Activated CD4-positive, alpha-beta T cell treated with anti-CD3 and anti-CD28 coated beads for 36 hours (primary cell): ENCODE measurements at regions not wholly inside any gene's neighbourhood (a gene's known extent, or its start where the extent isn't known, plus 50 kb on each side); places are given as distances from the start of the nearest gene placed in this dataset.

Source experiments
- ATAC-seq: fragments of 200-7000 bp; cut with Tn5 transposase; one replicate; pipeline ENCODE4 v1.10.0; 2021; ENCODE audit warnings: mild to moderate bottlenecking, moderate library complexity
- CTCF ChIA-PET: fragments of 350-600 bp; sonication (Branson Sonifier 250); formaldehyde crosslinking; loops from one replicate; lab custom pipeline; 2021; ENCODE audit warnings: antibody characterized with exemption; lab: Charles Lee
- POLR2A ChIA-PET: fragments of 350-600 bp; sonication (Branson Sonifier 250); formaldehyde crosslinking; loops from one replicate; lab custom pipeline; 2021; ENCODE audit warnings: antibody characterized with exemption, inconsistent platforms; lab: Charles Lee
- DNase-seq: peaks from one replicate; pipeline ENCODE4 v3.0.0-alpha.2; 2020
- H3K27ac Mint-ChIP-seq: one replicate; pipeline ENCODE4 v1.8.0; 2021; ENCODE audit warnings: mixed read lengths
- H3K27me3 Mint-ChIP-seq: one replicate; pipeline ENCODE4 v1.8.0; 2021; ENCODE audit warnings: mixed read lengths
- H3K36me3 Mint-ChIP-seq: one replicate; pipeline ENCODE4 v1.8.0; 2021; ENCODE audit warnings: low read depth, mixed read lengths
- H3K4me1 Mint-ChIP-seq: one replicate; pipeline ENCODE4 v1.8.0; 2021; ENCODE audit warnings: mixed read lengths
- H3K4me3 Mint-ChIP-seq: one replicate; pipeline ENCODE4 v1.8.0; 2021; ENCODE audit warnings: mild to moderate bottlenecking, moderate library complexity, mixed read lengths
- H3K9me3 Mint-ChIP-seq: one replicate; pipeline ENCODE4 v1.8.0; 2021; ENCODE audit warnings: low read depth, mixed read lengths
- intact Hi-C, 2 experiments: fragments of 100-400 bp; cut with DNase I in 1 of 2; cut with micrococcal nuclease in 1 of 2; formaldehyde crosslinking; loops; one replicate each; pipeline versions ENCODE4 v1.14.2 to v1.15.1; 2022 to 2024; cut with DNase I, micrococcal nuclease

DNA sequence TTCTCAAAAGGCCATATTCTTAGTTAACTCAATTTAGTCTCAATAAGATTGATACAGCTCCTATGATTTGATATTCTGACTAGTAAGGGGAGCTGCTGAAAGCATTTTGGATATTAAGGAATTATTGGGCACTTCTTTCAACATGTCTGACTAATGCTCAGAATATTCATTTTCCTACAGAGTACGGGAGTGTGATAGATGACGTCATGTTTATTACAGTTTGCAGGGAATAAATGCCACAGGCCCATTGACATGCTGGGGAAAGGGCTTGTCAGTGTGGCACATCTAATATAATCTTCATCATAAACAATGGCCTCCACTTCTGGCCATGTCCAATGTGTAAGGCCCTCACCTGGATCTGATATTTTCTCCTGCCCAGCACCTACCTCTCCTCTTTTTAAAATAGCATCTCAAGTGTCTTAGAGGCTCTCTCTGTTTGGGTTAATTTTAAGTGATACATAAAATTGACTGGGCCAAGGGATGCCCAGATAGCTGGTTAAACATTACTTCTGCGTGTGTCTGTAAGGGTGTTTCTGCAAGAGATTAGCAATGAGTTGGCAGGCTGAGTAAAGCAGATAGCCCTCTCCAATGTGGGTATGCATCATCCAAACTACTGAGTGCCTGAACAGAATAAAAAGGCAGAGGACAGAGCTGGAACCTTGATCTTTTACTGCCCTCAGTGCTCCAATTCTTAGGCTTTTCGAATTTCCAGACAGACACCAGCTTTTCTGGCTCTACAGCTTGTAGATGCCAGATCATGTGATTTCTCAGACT is 99.3 kb downstream of the SLC24A2 start:
- H3K27ac Mint-ChIP-seq: no peak overlapping the region
- no peaks in the 10 kb centered on the region for H3K4me1 Mint-ChIP-seq
- DNase-seq (no peak), ATAC-seq (no peak)
- intact Hi-C loops: no loop called here
- H3K9me3 Mint-ChIP-seq: peaks cover 10% of the 10 kb centered on the region
- peaks cover 4% of the 10 kb centered on the region for H3K27me3 Mint-ChIP-seq
- ChIA-PET CTCF (no interaction called here), POLR2A (no interaction called here)
- no peak overlapping the region for H3K4me3 Mint-ChIP-seq
- no peaks in the 10 kb centered on the region for H3K36me3 Mint-ChIP-seq

DNA sequence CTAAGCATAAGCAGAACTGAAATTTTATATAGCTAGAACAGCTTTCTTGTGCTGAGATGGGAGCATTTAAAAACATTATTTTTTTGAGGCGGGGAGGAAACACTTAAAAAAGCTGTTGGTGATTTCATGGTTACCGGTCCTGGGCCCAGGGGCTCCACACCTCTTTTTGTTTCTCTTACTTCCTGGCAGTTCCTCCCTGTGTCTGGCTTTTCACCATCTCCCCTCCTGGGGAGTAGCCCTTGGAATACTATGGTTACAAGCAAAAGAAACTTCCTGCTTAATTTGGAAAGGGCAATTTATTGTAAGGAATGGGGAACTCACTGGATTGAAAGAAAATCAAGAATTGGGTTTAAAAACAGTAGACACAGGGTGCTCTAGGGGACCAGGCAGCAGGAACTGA is 105.1 kb downstream of the SLC24A2 start:
- Mint-ChIP-seq H3K4me3 (no peak overlapping the region), H3K9me3 (peaks cover 10% of the 10 kb centered on the region), H3K36me3 (no peaks in the 10 kb centered on the region), H3K27ac (no peak overlapping the region), H3K4me1 (no peaks in the 10 kb centered on the region), H3K27me3 (peaks cover 8% of the 10 kb centered on the region)
- no peak for DNase-seq
- intact Hi-C loops: no loop called here
- ATAC-seq: no peak
- ChIA-PET CTCF (interaction anchor here (1.0 kb wide), 1 partner anchor 165 kb away, joined by 4 read pairs; no protein-coding TSS in a partner anchor), POLR2A (no interaction called here)

DNA sequence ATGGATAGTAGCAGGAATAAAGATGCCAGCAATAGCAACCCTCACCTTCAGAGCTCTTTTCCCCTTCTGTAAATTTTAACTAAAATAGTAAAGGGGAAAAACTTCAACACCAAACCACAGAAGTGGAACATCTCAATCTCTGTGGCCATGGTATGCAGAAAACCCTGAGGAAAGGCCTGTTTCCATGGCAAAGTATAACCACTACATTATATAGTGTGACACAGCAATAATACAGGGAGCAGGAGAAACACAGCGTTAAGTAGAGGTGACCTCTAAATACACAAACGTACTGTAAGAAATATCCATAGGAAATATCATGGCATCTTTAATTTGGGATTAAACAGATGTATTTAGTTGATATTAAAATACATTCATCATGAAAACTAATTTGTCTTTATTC is 106.4 kb downstream of the SLC24A2 start:
- H3K4me3 Mint-ChIP-seq: no peak overlapping the region
- H3K9me3 Mint-ChIP-seq: peaks cover 10% of the 10 kb centered on the region
- POLR2A ChIA-PET: no interaction called here
- H3K36me3 Mint-ChIP-seq: no peaks in the 10 kb centered on the region
- ATAC-seq (no peak), DNase-seq (no peak)
- no peaks in the 10 kb centered on the region for H3K4me1 Mint-ChIP-seq
- no peak overlapping the region for H3K27ac Mint-ChIP-seq
- intact Hi-C loops: no loop called here
- H3K27me3 Mint-ChIP-seq: peaks cover 8% of the 10 kb centered on the region
- CTCF ChIA-PET: interaction anchor here (0.7 kb wide), 1 partner anchor 43 kb away, joined by 3 read pairs; no protein-coding TSS in a partner anchor

DNA sequence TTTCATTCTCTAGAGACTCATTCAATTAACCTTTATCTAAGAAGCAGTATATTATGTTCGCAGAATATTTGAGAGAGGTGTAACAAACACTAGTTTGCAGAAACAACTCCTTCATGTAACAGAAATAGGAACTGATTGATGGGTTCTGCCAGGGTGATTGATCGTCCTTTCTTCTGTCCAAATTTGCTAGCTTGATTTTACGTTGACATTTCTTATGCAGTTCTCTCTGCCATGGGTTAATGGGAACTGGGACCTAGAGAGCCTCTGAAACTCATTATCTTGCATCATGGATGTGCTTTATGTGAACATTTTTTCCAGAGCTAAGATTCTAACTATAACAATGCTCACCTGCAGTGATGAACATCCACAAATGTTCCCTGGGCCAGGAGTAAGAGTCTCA is 107.0 kb downstream of the SLC24A2 start:
- ATAC-seq: no peak
- POLR2A ChIA-PET: no interaction called here
- Mint-ChIP-seq H3K27me3 (peaks cover 11% of the 10 kb centered on the region), H3K36me3 (no peaks in the 10 kb centered on the region), H3K4me3 (no peak overlapping the region), H3K4me1 (no peaks in the 10 kb centered on the region), H3K9me3 (peaks cover 10% of the 10 kb centered on the region), H3K27ac (no peak overlapping the region)
- intact Hi-C loops: no loop called here
- no peak for DNase-seq
- CTCF ChIA-PET: no interaction called here

DNA sequence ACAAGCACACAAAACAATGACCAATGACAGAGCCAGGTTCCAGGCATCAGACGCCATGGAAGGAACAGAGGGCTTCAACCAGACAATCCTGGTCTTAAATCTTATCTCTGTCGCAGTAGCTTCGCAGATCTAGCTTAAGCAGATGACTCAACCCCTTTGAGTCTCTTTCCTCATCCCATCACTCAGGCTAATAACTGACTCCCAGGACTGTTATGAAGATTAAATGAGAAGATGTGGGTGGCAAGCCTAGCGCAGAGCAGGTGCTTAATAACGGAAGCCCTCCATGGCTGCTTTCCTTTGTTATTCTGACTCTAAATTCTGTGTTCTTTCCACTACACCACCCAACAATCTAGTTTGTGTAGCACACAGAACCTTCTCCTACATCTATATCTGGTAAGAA is 110.9 kb downstream of the SLC24A2 start:
- intact Hi-C loops: no loop called here
- H3K4me1 Mint-ChIP-seq: no peaks in the 10 kb centered on the region
- ATAC-seq (no peak), DNase-seq (no peak)
- no peak overlapping the region for H3K27ac Mint-ChIP-seq
- peaks cover 9% of the 10 kb centered on the region for H3K27me3 Mint-ChIP-seq
- H3K9me3 Mint-ChIP-seq: no peaks in the 10 kb centered on the region
- H3K4me3 Mint-ChIP-seq: no peak overlapping the region
- ChIA-PET CTCF (interaction anchor here (1.4 kb wide), 1 partner anchor 11 kb away, joined by 3 read pairs; no protein-coding TSS in a partner anchor), POLR2A (no interaction called here)
- H3K36me3 Mint-ChIP-seq: no peaks in the 10 kb centered on the region

DNA sequence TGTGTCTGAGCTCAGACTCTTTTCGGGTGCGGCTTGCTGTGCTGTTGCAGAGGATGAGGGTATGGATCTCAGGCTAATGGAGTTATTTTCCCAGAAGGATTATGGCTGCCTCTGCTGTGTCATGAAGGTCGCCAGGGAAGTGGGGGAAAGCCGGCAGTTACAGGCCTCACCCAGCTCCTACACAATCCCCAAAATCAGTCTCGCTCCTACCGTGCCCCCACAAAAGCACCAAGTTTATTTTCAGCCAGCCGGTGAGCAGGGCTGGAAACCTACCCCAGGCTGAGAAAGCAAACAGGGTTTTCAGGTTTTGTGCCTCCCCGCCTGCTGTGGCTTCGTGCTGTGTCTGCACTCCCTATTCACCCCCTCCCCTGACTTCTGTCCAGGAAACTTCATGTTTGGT is 113.3 kb downstream of the SLC24A2 start:
- Mint-ChIP-seq H3K9me3 (no peaks in the 10 kb centered on the region), H3K27ac (no peak overlapping the region), H3K27me3 (peaks cover 3% of the 10 kb centered on the region)

DNA sequence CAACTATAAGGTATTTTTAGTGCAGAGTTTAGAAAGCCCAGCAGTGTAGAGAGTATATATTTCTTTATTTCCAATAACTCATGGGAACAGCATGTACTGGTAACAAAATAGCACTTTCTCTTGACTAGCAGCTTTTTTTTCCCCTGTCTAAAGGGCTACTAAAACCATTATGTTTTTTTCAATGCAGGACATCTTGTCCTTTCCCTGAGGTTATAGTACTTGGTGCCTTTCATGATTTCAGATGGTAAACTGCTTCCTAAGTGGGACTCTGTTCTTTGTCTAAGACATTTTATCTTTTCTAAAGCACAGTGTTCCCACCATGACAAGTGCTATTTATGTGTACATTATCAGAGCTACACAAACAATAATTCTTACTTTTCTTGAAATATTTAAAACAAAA is 122.3 kb downstream of the SLC24A2 start:
- ATAC-seq: no peak
- no peaks in the 10 kb centered on the region for H3K9me3 Mint-ChIP-seq
- CTCF ChIA-PET: interaction anchor here (1.4 kb wide), 1 partner anchor 202 kb away, joined by 3 read pairs; no protein-coding TSS in a partner anchor
- H3K27ac Mint-ChIP-seq: no peak overlapping the region
- DNase-seq: no peak
- H3K4me1 Mint-ChIP-seq: peaks cover 5% of the 10 kb centered on the region
- POLR2A ChIA-PET: no interaction called here
- peaks cover 13% of the 10 kb centered on the region for H3K27me3 Mint-ChIP-seq
- no peak overlapping the region for H3K4me3 Mint-ChIP-seq
- H3K36me3 Mint-ChIP-seq: no peaks in the 10 kb centered on the region
- intact Hi-C loops: no loop called here

More for the DNA sequence above, 113.3 kb downstream of the SLC24A2 start:
- DNase-seq (no peak), ATAC-seq (no peak)
- ChIA-PET POLR2A (no interaction called here), CTCF (no interaction called here)
- intact Hi-C loops: no loop called here
- Mint-ChIP-seq H3K4me1 (no peaks in the 10 kb centered on the region), H3K36me3 (no peaks in the 10 kb centered on the region), H3K4me3 (no peak overlapping the region)

DNA sequence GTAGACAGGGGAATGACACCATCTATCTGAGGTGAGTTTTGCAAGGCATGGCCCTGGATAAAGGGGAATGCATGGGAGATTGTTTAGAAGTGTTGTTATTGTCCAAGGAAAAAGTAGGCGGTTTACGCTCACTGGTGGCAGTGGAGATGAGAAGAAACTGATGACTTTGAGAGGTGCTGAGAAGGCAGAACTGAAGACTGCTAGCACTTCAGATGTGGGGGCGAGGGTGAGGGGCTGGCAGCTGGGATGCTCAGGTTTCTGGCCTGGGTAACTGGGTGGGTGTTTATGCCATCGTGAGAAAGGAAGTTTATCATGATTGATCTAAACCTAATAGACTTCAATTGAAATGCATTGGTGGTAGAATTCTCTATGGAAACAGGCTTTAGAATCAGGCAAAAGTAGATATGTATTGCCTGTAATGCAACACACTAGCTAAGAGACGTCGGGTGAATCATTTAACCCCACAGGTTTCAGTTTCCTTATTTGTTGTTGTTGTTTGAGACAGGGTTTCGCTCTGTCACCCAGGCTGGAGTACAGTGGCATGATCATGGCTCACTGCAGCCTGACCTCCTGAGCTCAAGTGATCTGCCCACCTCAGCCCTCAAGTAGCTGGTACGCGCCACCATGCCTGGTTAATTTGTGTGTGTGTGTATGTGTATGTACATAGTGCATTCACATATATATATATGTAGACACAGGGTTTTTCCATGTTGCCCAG is 123.5 kb downstream of the SLC24A2 start:
- Mint-ChIP-seq H3K27ac (no peak overlapping the region), H3K4me3 (no peak overlapping the region), H3K27me3 (peaks cover 13% of the 10 kb centered on the region), H3K36me3 (no peaks in the 10 kb centered on the region), H3K4me1 (peaks cover 5% of the 10 kb centered on the region), H3K9me3 (no peaks in the 10 kb centered on the region)
- DNase-seq (peak; percentile 49), ATAC-seq (peak; percentile 99)
- intact Hi-C loops: no loop called here
- CTCF ChIA-PET: interaction anchor here (0.7 to 1.4 kb wide), 2 partner anchors 200 to 302 kb away, joined by 3 to 4 read pairs; no protein-coding TSS in a partner anchor
- POLR2A ChIA-PET: no interaction called here

DNA sequence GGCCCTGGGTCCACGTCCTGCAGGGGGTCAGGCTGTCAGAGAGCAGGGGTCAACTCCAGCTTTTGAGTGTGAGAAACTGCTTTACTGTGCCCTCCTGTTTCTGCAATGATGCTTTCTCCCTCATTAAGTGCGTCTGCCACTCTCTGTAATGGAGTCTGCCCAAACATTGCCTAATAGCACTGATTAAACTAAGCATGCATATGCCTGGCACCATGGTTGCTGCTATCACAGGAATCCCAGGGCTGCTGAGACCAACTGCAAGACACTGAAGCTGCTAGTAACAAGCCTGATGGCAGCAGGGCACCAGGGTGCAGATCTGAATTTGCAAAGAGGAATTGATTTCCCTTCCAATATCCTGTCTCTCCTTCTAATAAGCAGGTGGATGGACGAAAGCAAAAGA is 125.3 kb downstream of the SLC24A2 start:
- H3K4me3 Mint-ChIP-seq: no peak overlapping the region
- H3K36me3 Mint-ChIP-seq: no peaks in the 10 kb centered on the region
- CTCF ChIA-PET: interaction anchor here (0.8 kb wide), 1 partner anchor 10 kb away, joined by 3 read pairs; no protein-coding TSS in a partner anchor
- H3K4me1 Mint-ChIP-seq: peaks cover 5% of the 10 kb centered on the region
- ATAC-seq (no peak), DNase-seq (no peak)
- no peak overlapping the region for H3K27ac Mint-ChIP-seq
- H3K9me3 Mint-ChIP-seq: no peaks in the 10 kb centered on the region
- intact Hi-C loops: no loop called here
- POLR2A ChIA-PET: no interaction called here
- peaks cover 15% of the 10 kb centered on the region for H3K27me3 Mint-ChIP-seq

DNA sequence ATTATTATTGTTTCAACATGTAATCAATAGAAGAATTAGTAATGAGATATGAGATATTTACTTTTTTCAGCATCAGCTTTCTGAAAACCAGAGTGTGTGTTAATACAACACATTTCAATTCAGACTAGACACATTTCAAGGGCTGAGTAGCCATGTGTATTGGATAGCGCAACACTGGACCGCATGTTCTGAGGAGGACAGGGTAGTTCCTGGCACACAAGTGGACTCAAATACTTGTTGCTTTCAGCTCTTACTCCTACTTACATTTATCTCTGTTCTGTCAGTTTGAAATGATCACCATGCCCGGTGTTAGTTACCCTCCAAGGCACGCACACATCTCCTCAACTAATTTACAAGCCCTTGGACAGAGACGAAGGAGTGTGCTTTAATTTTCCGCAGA is 126.6 kb downstream of the SLC24A2 start:
- Mint-ChIP-seq H3K27ac (no peak overlapping the region), H3K4me3 (no peak overlapping the region), H3K4me1 (peaks cover 5% of the 10 kb centered on the region), H3K36me3 (no peaks in the 10 kb centered on the region), H3K27me3 (peaks cover 7% of the 10 kb centered on the region), H3K9me3 (no peaks in the 10 kb centered on the region)
- no peak for ATAC-seq
- no peak for DNase-seq
- intact Hi-C loops: no loop called here
- POLR2A ChIA-PET: no interaction called here
- CTCF ChIA-PET: interaction anchor here (1.1 kb wide), 1 partner anchor 197 kb away, joined by 3 read pairs; no protein-coding TSS in a partner anchor

DNA sequence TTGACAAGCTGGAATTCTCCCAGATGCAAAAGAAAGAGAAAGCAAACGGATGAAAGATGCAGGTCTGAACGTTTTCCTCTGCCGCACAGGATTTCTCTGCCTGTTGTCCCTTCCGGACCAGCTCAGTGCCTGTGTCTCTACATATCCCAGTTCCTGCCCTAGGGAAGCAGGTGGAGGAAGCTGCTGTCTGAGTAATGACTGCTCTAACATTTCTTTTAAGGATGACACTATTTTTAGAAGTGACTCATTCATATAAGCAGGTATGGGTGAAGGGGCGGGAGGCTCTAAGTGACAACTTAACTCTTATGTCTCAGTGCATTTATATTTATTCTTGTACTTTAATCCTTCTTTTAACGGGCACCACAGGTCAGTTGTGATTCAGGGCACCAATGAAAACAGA is 128.8 kb downstream of the SLC24A2 start:
- Mint-ChIP-seq H3K27me3 (peaks cover 7% of the 10 kb centered on the region), H3K36me3 (no peaks in the 10 kb centered on the region), H3K4me1 (peaks cover 2% of the 10 kb centered on the region), H3K27ac (no peak overlapping the region), H3K9me3 (no peaks in the 10 kb centered on the region), H3K4me3 (no peak overlapping the region)
- ChIA-PET POLR2A (no interaction called here), CTCF (no interaction called here)
- ATAC-seq (no peak), DNase-seq (no peak)
- intact Hi-C loops: no loop called here

DNA sequence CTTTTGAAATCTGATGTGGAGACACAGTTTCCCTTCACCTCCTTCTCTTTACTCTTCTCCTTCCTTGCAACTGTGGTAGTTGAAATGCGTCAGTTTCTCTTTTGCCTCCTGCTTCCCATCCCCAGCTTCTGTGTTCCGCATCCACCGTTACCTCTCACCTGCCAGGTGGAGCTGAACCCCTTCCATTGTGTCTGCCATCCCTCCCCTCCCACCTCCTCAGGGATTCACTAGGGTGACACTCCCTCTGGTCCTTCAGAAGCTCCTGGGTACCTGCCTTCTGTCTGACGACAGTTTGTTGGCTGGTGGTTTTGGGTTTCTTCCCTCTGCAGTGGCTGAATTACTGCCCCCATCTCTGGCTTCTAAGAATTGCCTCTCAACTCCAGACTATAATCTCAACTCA is 132.1 kb downstream of the SLC24A2 start:
- Mint-ChIP-seq H3K27ac (no peak overlapping the region), H3K4me3 (no peak overlapping the region), H3K36me3 (no peaks in the 10 kb centered on the region), H3K4me1 (no peaks in the 10 kb centered on the region), H3K9me3 (no peaks in the 10 kb centered on the region), H3K27me3 (peaks cover 6% of the 10 kb centered on the region)
- DNase-seq: no peak
- ChIA-PET CTCF (no interaction called here), POLR2A (no interaction called here)
- intact Hi-C loops: no loop called here
- no peak for ATAC-seq
